H9 (cell line): ENCODE measurements at regions not wholly inside any gene's neighbourhood (a gene's known extent, or its start where the extent isn't known, plus 50 kb on each side); places are given as distances from the start of the nearest gene placed in this dataset.
A peak's percentile ranks its signal among the peaks of the same experiment; 100 is the strongest.

Experiments used
- DNase-seq: peaks from one replicate; pipeline ENCODE4 v3.0.0-alpha.2; 2017
- H2AFZ ChIP-seq: one replicate; pipeline ENCODE4 v1.6.1; 2013; ENCODE audit warnings: mild to moderate bottlenecking, low read length, control low read depth, moderate library complexity
- H2AK5ac ChIP-seq: 2 replicates; pipeline ENCODE4 v1.6.1; 2013; ENCODE audit warnings: low read length, control low read depth, mixed read lengths; ENCODE audit not compliant: insufficient read length
- H2BK120ac ChIP-seq: one replicate; pipeline ENCODE4 v1.6.1; 2013; ENCODE audit warnings: low read depth, mild to moderate bottlenecking, low read length, control low read depth, inconsistent platforms; ENCODE audit not compliant: poor library complexity, severe bottlenecking
- H2BK12ac ChIP-seq: 2 replicates; pipeline ENCODE4 v1.6.1; 2013; ENCODE audit warnings: low read length, control low read depth, mixed read lengths, low read depth; ENCODE audit not compliant: insufficient read length
- H2BK15ac ChIP-seq: 2 replicates; pipeline ENCODE4 v1.6.1; 2013; ENCODE audit warnings: low read depth, low read length, control low read depth
- H2BK20ac ChIP-seq: one replicate; pipeline ENCODE4 v1.6.1; 2013; ENCODE audit warnings: low read depth, mild to moderate bottlenecking, low read length, control low read depth, inconsistent platforms; ENCODE audit not compliant: poor library complexity, severe bottlenecking
- H2BK5ac ChIP-seq: 2 replicates; pipeline ENCODE4 v1.6.1; 2013; ENCODE audit warnings: low read length, control low read depth, mixed read lengths; ENCODE audit not compliant: insufficient read length
- H3K14ac ChIP-seq: 2 replicates; pipeline ENCODE4 v1.6.1; 2013; ENCODE audit warnings: low read length, control low read depth; ENCODE audit not compliant: insufficient read depth
- H3K18ac ChIP-seq: 2 replicates; pipeline ENCODE4 v1.6.1; 2013; ENCODE audit warnings: low read depth, mild to moderate bottlenecking, mixed read lengths, low read length, control low read depth; ENCODE audit not compliant: insufficient read length
- H3K23ac ChIP-seq: 2 replicates; pipeline ENCODE4 v1.6.1; 2013; ENCODE audit warnings: low read length, control low read depth, mixed read lengths, low read depth; ENCODE audit not compliant: insufficient read length
- H3K23me2 ChIP-seq: 2 replicates; pipeline ENCODE4 v1.6.1; 2013; ENCODE audit warnings: low read depth, mild to moderate bottlenecking, mixed read lengths, low read length, control low read depth; ENCODE audit not compliant: insufficient read length, poor library complexity, severe bottlenecking
- H3K27ac ChIP-seq: 2 replicates; pipeline ENCODE4 v1.5.1; 2013; ENCODE audit warnings: low read length, control low read depth, mixed read lengths, low read depth; ENCODE audit not compliant: insufficient read length
- H3K27me3 ChIP-seq: 2 replicates; pipeline ENCODE4 v1.6.1; 2013; ENCODE audit warnings: low read length, control low read depth, inconsistent platforms; ENCODE audit not compliant: insufficient read depth
- H3K4ac ChIP-seq: 2 replicates; pipeline ENCODE4 v1.6.1; 2013; ENCODE audit warnings: low read depth, mild to moderate bottlenecking, control low read depth, inconsistent platforms, low read length, moderate library complexity
- H3K4me1 ChIP-seq: 2 replicates; pipeline ENCODE4 v1.6.1; 2013; ENCODE audit warnings: low read length, control low read depth, inconsistent platforms; ENCODE audit not compliant: insufficient read depth
- H3K4me2 ChIP-seq: 2 replicates; pipeline ENCODE4 v1.6.1; 2013; ENCODE audit warnings: low read length, control low read depth, mixed read lengths; ENCODE audit not compliant: insufficient read length, insufficient read depth
- H3K56ac ChIP-seq: 2 replicates; pipeline ENCODE4 v1.6.1; 2013; ENCODE audit warnings: low read depth, mild to moderate bottlenecking, mixed read lengths, low read length, control low read depth; ENCODE audit not compliant: insufficient read length
- H3K79me1 ChIP-seq: 2 replicates; pipeline ENCODE4 v1.6.1; 2013; ENCODE audit warnings: low read depth, mild to moderate bottlenecking, moderate library complexity, low read length, control low read depth, inconsistent platforms; ENCODE audit not compliant: insufficient read depth, poor library complexity, severe bottlenecking
- H3K79me2 ChIP-seq: 2 replicates; pipeline ENCODE4 v1.6.1; 2013; ENCODE audit warnings: low read length, control low read depth, inconsistent platforms; ENCODE audit not compliant: insufficient read depth
- H3K9ac ChIP-seq: 2 replicates; pipeline ENCODE4 v1.6.1; 2013; ENCODE audit warnings: low read length, control low read depth, mixed read lengths; ENCODE audit not compliant: insufficient read length; ENCODE audit errors: extremely low read depth
- H3K9me3 ChIP-seq: one replicate; pipeline ENCODE4 v1.6.1; 2013; ENCODE audit warnings: low read depth, low read length, inconsistent platforms; ENCODE audit not compliant: control insufficient read depth
- H3T11ph ChIP-seq: one replicate; pipeline ENCODE4 v1.6.1; 2013; ENCODE audit warnings: mild to moderate bottlenecking, low read length, control low read depth, inconsistent platforms
- H4K20me1 ChIP-seq: one replicate; pipeline ENCODE4 v1.6.1; 2013; ENCODE audit not compliant: control insufficient read depth, insufficient read length, insufficient read depth
- H4K5ac ChIP-seq: 2 replicates; pipeline ENCODE4 v1.6.1; 2013; ENCODE audit warnings: low read depth, mild to moderate bottlenecking, mixed read lengths, low read length, control low read depth; ENCODE audit not compliant: insufficient read length
- H4K8ac ChIP-seq: replicated peaks from 2 replicates; pipeline ENCODE4 v1.6.1; 2013; ENCODE audit warnings: low read length, control low read depth, mixed read lengths, low read depth; ENCODE audit not compliant: insufficient read length
- H4K91ac ChIP-seq: 2 replicates; pipeline ENCODE4 v1.6.1; 2013; ENCODE audit warnings: low read depth, mild to moderate bottlenecking, moderate library complexity, mixed read lengths, low read length, control low read depth; ENCODE audit not compliant: insufficient read length
- H3K27ac Mint-ChIP-seq, 3 experiments: 2 replicates in 2 of 3; 3 replicates in 1 of 3; pipeline ENCODE4 v1.8.0; 2020 to 2021; ENCODE audit warnings: mixed read lengths in 3 of 3, mild to moderate bottlenecking in 1 of 3, moderate library complexity in 1 of 3
- H3K27me3 Mint-ChIP-seq: 2 replicates; pipeline ENCODE4 v1.8.0; 2021; ENCODE audit warnings: low read depth, mild to moderate bottlenecking, moderate library complexity, mixed read lengths
- H3K36me3 Mint-ChIP-seq, 3 experiments: 2 replicates in 2 of 3; 3 replicates in 1 of 3; pipeline ENCODE4 v1.8.0; 2020 to 2021; ENCODE audit warnings: low read depth in 3 of 3, mixed read lengths in 3 of 3; ENCODE audit not compliant: insufficient read depth in 1 of 3
- H3K4me1 Mint-ChIP-seq, 2 experiments: 2 replicates each; pipeline ENCODE4 v1.8.0; 2020; ENCODE audit warnings: mixed read lengths in 2 of 2
- H3K4me3 Mint-ChIP-seq, 2 experiments: 2 replicates in 1 of 2; 3 replicates in 1 of 2; pipeline ENCODE4 v1.8.0; 2020 to 2021; ENCODE audit warnings: mild to moderate bottlenecking in 2 of 2, mixed read lengths in 2 of 2, moderate library complexity in 1 of 2
- H3K9me3 Mint-ChIP-seq, 2 experiments: 2 replicates in 1 of 2; 3 replicates in 1 of 2; pipeline ENCODE4 v1.8.0; 2020; ENCODE audit warnings: mild to moderate bottlenecking in 2 of 2, mixed read lengths in 2 of 2, moderate library complexity in 1 of 2
- CTCF ChIP-seq: fragments of 200-600 bp; sonication (generic); conservative IDR thresholded peaks from 3 replicates; pipeline ENCODE4 v1.8.0; 2021; ENCODE audit warnings: antibody characterized with exemption, mild to moderate bottlenecking
- WGBS: extraction: QIAGEN DNeasy Blood & Tissue Kit; methylation state at CpG from one replicate; pipeline ENCODE4 v1.1.7; 2013; ENCODE audit warnings: missing lambda C conversion rate, low lambda C conversion rate, mixed read lengths; ENCODE audit not compliant: insufficient read length; ENCODE audit errors: extremely low coverage; 5-methylcytosine and 5-hydroxymethylcytosine counted together

- Mint-ChIP-seq H3K4me1 (peaks cover 0 to 6% of the 10 kb centered on the region in 2 experiments; a peak in 2 of 4 replicates), H3K9me3 (peaks cover under 1 to 2% of the 10 kb centered on the region in 2 experiments; a peak in 4 of 5 replicates), H3K36me3 (no peaks in the 10 kb centered on the region), H3K4me3 (no peak overlapping the region), H3K27ac (no peak overlapping the region), H3K27me3 (peaks cover 46% of the 10 kb centered on the region)
- no peak overlapping the region for H4K8ac ChIP-seq
- no peak overlapping the region for H3K18ac ChIP-seq
- H2BK15ac ChIP-seq = no peak overlapping the region
- no peaks in the 10 kb centered on the region for H3K4me1 ChIP-seq
- no peak overlapping the region for H2BK120ac ChIP-seq
- H2BK5ac ChIP-seq = no peak overlapping the region
- H3K9me3 ChIP-seq = no peaks in the 10 kb centered on the region
- H3K23me2 ChIP-seq = no peaks in the 10 kb centered on the region
- H3K9ac ChIP-seq = no peak overlapping the region
- H3K14ac ChIP-seq = no peak overlapping the region
- H4K5ac ChIP-seq = no peak overlapping the region
- no peak overlapping the region for H3K27ac ChIP-seq
- H4K20me1 ChIP-seq = no peaks in the 10 kb centered on the region
- no peaks in the 10 kb centered on the region for H3K79me1 ChIP-seq
- no peaks in the 10 kb centered on the region for H3K79me2 ChIP-seq
- no peak overlapping the region for H2AK5ac ChIP-seq
- DNase-seq = peak; percentile 5
- no peak overlapping the region for H2BK12ac ChIP-seq
- no peak overlapping the region for H3T11ph ChIP-seq
- no peak overlapping the region for H3K56ac ChIP-seq
- no peak overlapping the region for H3K23ac ChIP-seq
- no peak overlapping the region for H3K4ac ChIP-seq
- no peak overlapping the region for H2BK20ac ChIP-seq
- H4K91ac ChIP-seq = no peak overlapping the region
- no peak overlapping the region for H3K4me2 ChIP-seq
- no peak for TF ChIP-seq CTCF
- WGBS = no CpG with 5 or more reads among the region's 5 CpGs
- H3K27me3 ChIP-seq = no peaks in the 10 kb centered on the region
- H2AFZ ChIP-seq = no peak overlapping the region
These were observed 199.0 kb upstream of the MVB12B start for GRCh38 chr9:126127591-126127990.
